ENCODE measurements at regions not wholly inside any gene's neighbourhood (a gene's known extent, or its start where the extent isn't known, plus 50 kb on each side); places are given as distances from the start of the nearest gene placed in this dataset.
"Not testable (repeated sequence)": the region's sequence is repeated elsewhere in the genome, so short reads cannot be mapped to it uniquely, and the experiment has no call there.

GRCh38 chr11:126138636-126139035 is 72.8 kb downstream of the RPUSD4 start:
- peaks cover 24% of the 10 kb centered on the region for H3K4me1 ChIP-seq (ENCODE audit: control insufficient read depth, insufficient read depth, low read length, unreplicated experiment)
- no peak overlapping the region for H3K27ac ChIP-seq (ENCODE audit: low read depth, low read length)
- H3K79me2 ChIP-seq (ENCODE audit: control insufficient read depth, insufficient read depth, low read length, unreplicated experiment) = no peaks in the 10 kb centered on the region
- H3K4me3 ChIP-seq (ENCODE audit: low read depth, low read length) = no peak overlapping the region
- H3K36me3 ChIP-seq (ENCODE audit: insufficient read depth, low read length) = no peaks in the 10 kb centered on the region
- H3K27me3 ChIP-seq (ENCODE audit: insufficient read depth, low read length) = peaks cover 44% of the 10 kb centered on the region
- H2AFZ ChIP-seq (ENCODE audit: low read length, unreplicated experiment) = no peak overlapping the region

GRCh38 chr11:126137136-126137535 is 74.3 kb downstream of the RPUSD4 start:
- peaks cover 47% of the 10 kb centered on the region for H3K27me3 ChIP-seq (ENCODE audit: insufficient read depth, low read length)
- H3K79me2 ChIP-seq (ENCODE audit: control insufficient read depth, insufficient read depth, low read length, unreplicated experiment) = no peaks in the 10 kb centered on the region
- H3K27ac ChIP-seq (ENCODE audit: low read depth, low read length) = no peak overlapping the region
- peaks cover 24% of the 10 kb centered on the region for H3K4me1 ChIP-seq (ENCODE audit: control insufficient read depth, insufficient read depth, low read length, unreplicated experiment)
- no peak overlapping the region for H3K4me3 ChIP-seq (ENCODE audit: low read depth, low read length)
- no peak overlapping the region for H2AFZ ChIP-seq (ENCODE audit: low read length, unreplicated experiment)
- no peaks in the 10 kb centered on the region for H3K36me3 ChIP-seq (ENCODE audit: insufficient read depth, low read length)

GRCh38 chr11:126136507-126136906 is 73.8 kb upstream of the CDON start:
- H2AFZ ChIP-seq (ENCODE audit: low read length, unreplicated experiment) = no peak overlapping the region
- no peak overlapping the region for H3K27ac ChIP-seq (ENCODE audit: low read depth, low read length)
- H3K4me1 ChIP-seq (ENCODE audit: control insufficient read depth, insufficient read depth, low read length, unreplicated experiment) = peaks cover 24% of the 10 kb centered on the region
- no peak overlapping the region for H3K4me3 ChIP-seq (ENCODE audit: low read depth, low read length)
- H3K27me3 ChIP-seq (ENCODE audit: insufficient read depth, low read length) = peaks cover 48% of the 10 kb centered on the region
- H3K79me2 ChIP-seq (ENCODE audit: control insufficient read depth, insufficient read depth, low read length, unreplicated experiment) = no peaks in the 10 kb centered on the region
- H3K36me3 ChIP-seq (ENCODE audit: insufficient read depth, low read length) = no peaks in the 10 kb centered on the region

- Histone ChIP-seq H2AFZ (ENCODE audit: low read length, unreplicated experiment) (no peak overlapping the region), H3K27me3 (ENCODE audit: insufficient read depth, low read length) (peaks cover 42% of the 10 kb centered on the region), H3K79me2 (ENCODE audit: control insufficient read depth, insufficient read depth, low read length, unreplicated experiment) (no peaks in the 10 kb centered on the region), H3K36me3 (ENCODE audit: insufficient read depth, low read length) (no peaks in the 10 kb centered on the region), H3K4me3 (ENCODE audit: low read depth, low read length) (no peak overlapping the region), H3K4me1 (ENCODE audit: control insufficient read depth, insufficient read depth, low read length, unreplicated experiment) (peaks cover 15% of the 10 kb centered on the region), H3K27ac (ENCODE audit: low read depth, low read length) (no peak overlapping the region)
These were observed 72.8 kb upstream of the CDON start for GRCh38 chr11:126135235-126136176.

GRCh38 chr11:126134461-126135155 is 71.9 kb upstream of the CDON start:
- H3K27me3 ChIP-seq (ENCODE audit: insufficient read depth, low read length) = peaks cover 34% of the 10 kb centered on the region
- no peak overlapping the region for H3K27ac ChIP-seq (ENCODE audit: low read depth, low read length)

GRCh38 chr11:126133901-126134300 is 71.2 kb upstream of the CDON start:
- H3K4me1 ChIP-seq (ENCODE audit: control insufficient read depth, insufficient read depth, low read length, unreplicated experiment) = no peaks in the 10 kb centered on the region
- H3K27me3 ChIP-seq (ENCODE audit: insufficient read depth, low read length) = peaks cover 30% of the 10 kb centered on the region
- no peak overlapping the region for H3K27ac ChIP-seq (ENCODE audit: low read depth, low read length)
- H3K36me3 ChIP-seq (ENCODE audit: insufficient read depth, low read length) = no peaks in the 10 kb centered on the region
- no peaks in the 10 kb centered on the region for H3K79me2 ChIP-seq (ENCODE audit: control insufficient read depth, insufficient read depth, low read length, unreplicated experiment)
- no peak overlapping the region for H2AFZ ChIP-seq (ENCODE audit: low read length, unreplicated experiment)
- no peak overlapping the region for H3K4me3 ChIP-seq (ENCODE audit: low read depth, low read length)

More at GRCh38 chr11:126134461-126135155, 71.9 kb upstream of the CDON start:
- H3K79me2 ChIP-seq (ENCODE audit: control insufficient read depth, insufficient read depth, low read length, unreplicated experiment) = no peaks in the 10 kb centered on the region
- H3K4me3 ChIP-seq (ENCODE audit: low read depth, low read length) = no peak overlapping the region
- H3K4me1 ChIP-seq (ENCODE audit: control insufficient read depth, insufficient read depth, low read length, unreplicated experiment) = peaks cover 6% of the 10 kb centered on the region
- H3K36me3 ChIP-seq (ENCODE audit: insufficient read depth, low read length) = no peaks in the 10 kb centered on the region
- no peak overlapping the region for H2AFZ ChIP-seq (ENCODE audit: low read length, unreplicated experiment)

GRCh38 chr11:126132319-126132718 is 69.7 kb upstream of the CDON start:
- Histone ChIP-seq H3K79me2 (ENCODE audit: control insufficient read depth, insufficient read depth, low read length, unreplicated experiment) (no peaks in the 10 kb centered on the region), H3K27ac (ENCODE audit: low read depth, low read length) (no peak overlapping the region), H3K4me3 (ENCODE audit: low read depth, low read length) (no peak overlapping the region), H3K27me3 (ENCODE audit: insufficient read depth, low read length) (peaks cover 28% of the 10 kb centered on the region), H3K36me3 (ENCODE audit: insufficient read depth, low read length) (no peaks in the 10 kb centered on the region), H3K4me1 (ENCODE audit: control insufficient read depth, insufficient read depth, low read length, unreplicated experiment) (no peaks in the 10 kb centered on the region), H2AFZ (ENCODE audit: low read length, unreplicated experiment) (no peak overlapping the region)

GRCh38 chr11:126130781-126131180 is 68.1 kb upstream of the CDON start:
- not testable (repeated sequence) for H3K36me3 ChIP-seq (ENCODE audit: insufficient read depth, low read length); H3K4me3 ChIP-seq (ENCODE audit: low read depth, low read length); H3K4me1 ChIP-seq (ENCODE audit: control insufficient read depth, insufficient read depth, low read length, unreplicated experiment); H2AFZ ChIP-seq (ENCODE audit: low read length, unreplicated experiment); H3K27ac ChIP-seq (ENCODE audit: low read depth, low read length); H3K79me2 ChIP-seq (ENCODE audit: control insufficient read depth, insufficient read depth, low read length, unreplicated experiment)
- peaks cover 25% of the 10 kb centered on the region for H3K27me3 ChIP-seq (ENCODE audit: insufficient read depth, low read length)

GRCh38 chr11:126129727-126130671 is 67.3 kb upstream of the CDON start:
- Histone ChIP-seq H3K27me3 (ENCODE audit: insufficient read depth, low read length) (peaks cover 25% of the 10 kb centered on the region), H3K4me3 (ENCODE audit: low read depth, low read length) (no peak overlapping the region), H3K4me1 (ENCODE audit: control insufficient read depth, insufficient read depth, low read length, unreplicated experiment) (no peaks in the 10 kb centered on the region), H3K27ac (ENCODE audit: low read depth, low read length) (no peak overlapping the region), H3K36me3 (ENCODE audit: insufficient read depth, low read length) (no peaks in the 10 kb centered on the region), H2AFZ (ENCODE audit: low read length, unreplicated experiment) (no peak overlapping the region), H3K79me2 (ENCODE audit: control insufficient read depth, insufficient read depth, low read length, unreplicated experiment) (no peaks in the 10 kb centered on the region)

- peaks cover 21% of the 10 kb centered on the region for H3K27me3 ChIP-seq (ENCODE audit: insufficient read depth, low read length)
- H3K27ac ChIP-seq (ENCODE audit: low read depth, low read length) = no peak overlapping the region
- H3K4me3 ChIP-seq (ENCODE audit: low read depth, low read length) = no peak overlapping the region
- no peaks in the 10 kb centered on the region for H3K79me2 ChIP-seq (ENCODE audit: control insufficient read depth, insufficient read depth, low read length, unreplicated experiment)
- no peak overlapping the region for H2AFZ ChIP-seq (ENCODE audit: low read length, unreplicated experiment)
- H3K36me3 ChIP-seq (ENCODE audit: insufficient read depth, low read length) = no peaks in the 10 kb centered on the region
- H3K4me1 ChIP-seq (ENCODE audit: control insufficient read depth, insufficient read depth, low read length, unreplicated experiment) = no peaks in the 10 kb centered on the region
These were observed 65.2 kb upstream of the CDON start for GRCh38 chr11:126127898-126128297.
